MM.1S (cell line): ENCODE measurements at regions not wholly inside any gene's neighbourhood (a gene's known extent, or its start where the extent isn't known, plus 50 kb on each side); places are given as distances from the start of the nearest gene placed in this dataset.
"Not testable (repeated sequence)": the region's sequence is repeated elsewhere in the genome, so short reads cannot be mapped to it uniquely, and the experiment has no call there.

Experiments
- DNase-seq: peaks from one replicate; pipeline ENCODE4 v3.0.0-alpha.2; 2015
- H2AFZ ChIP-seq: fragments of 300-600 bp; sonication (generic); 2 replicates; pipeline ENCODE4 v1.6.0; 2016; ENCODE audit warnings: antibody characterized with exemption, low read length
- H3F3A ChIP-seq: fragments of 300-600 bp; sonication (generic); 2 replicates; pipeline ENCODE4 v1.6.1; 2016; ENCODE audit warnings: mild to moderate bottlenecking, antibody characterized with exemption, low read length, moderate library complexity, mixed read lengths; ENCODE audit not compliant: insufficient read depth
- H3K27ac ChIP-seq: fragments of 300-600 bp; sonication (generic); 2 replicates; pipeline ENCODE4 v1.5.1; 2016; ENCODE audit warnings: mild to moderate bottlenecking, low read length
- H3K27me3 ChIP-seq: fragments of 300-600 bp; sonication (generic); replicated peaks from 2 replicates; pipeline ENCODE4 v1.6.0; 2016; ENCODE audit warnings: low read length; ENCODE audit not compliant: insufficient read depth
- H3K36me3 ChIP-seq: fragments of 300-600 bp; sonication (generic); replicated peaks from 2 replicates; pipeline ENCODE4 v1.6.1; 2016; ENCODE audit warnings: mild to moderate bottlenecking, low read length, mixed read lengths; ENCODE audit not compliant: insufficient read depth
- H3K4me1 ChIP-seq: fragments of 300-600 bp; sonication (generic); 2 replicates; pipeline ENCODE4 v1.6.1; 2016; ENCODE audit warnings: low read length, mixed read lengths
- H3K4me2 ChIP-seq: fragments of 300-600 bp; sonication (generic); 2 replicates; pipeline ENCODE4 v1.6.0; 2016; ENCODE audit warnings: low read depth, low read length
- H3K4me3 ChIP-seq: fragments of 300-600 bp; sonication (generic); 2 replicates; pipeline ENCODE4 v1.5.1; 2016; ENCODE audit warnings: low read length, mixed read lengths
- H3K79me2 ChIP-seq: fragments of 300-600 bp; sonication (generic); 2 replicates; pipeline ENCODE4 v1.6.1; 2016; ENCODE audit warnings: mixed run types, low read length, mixed read lengths
- H3K9ac ChIP-seq: fragments of 300-600 bp; sonication (generic); 2 replicates; pipeline ENCODE4 v1.6.1; 2016; ENCODE audit warnings: low read length, mixed read lengths
- H3K9me2 ChIP-seq: fragments of 300-600 bp; sonication (generic); replicated peaks from 2 replicates; pipeline ENCODE4 v1.6.1; 2016; ENCODE audit warnings: mild to moderate bottlenecking, low read length, mixed read lengths; ENCODE audit not compliant: insufficient read depth
- H3K9me3 ChIP-seq: fragments of 300-600 bp; sonication (generic); replicated peaks from 2 replicates; pipeline ENCODE4 v1.6.1; 2016; ENCODE audit warnings: mild to moderate bottlenecking, low read length, mixed read lengths; ENCODE audit not compliant: insufficient read depth
- H4K20me1 ChIP-seq: fragments of 300-600 bp; sonication (generic); 2 replicates; pipeline ENCODE4 v1.6.1; 2016; ENCODE audit warnings: mild to moderate bottlenecking, low read length, moderate library complexity, mixed read lengths; ENCODE audit not compliant: insufficient read depth
- EZH2 ChIP-seq: fragments of 300-600 bp; sonication (generic); optimal IDR thresholded peaks from 2 replicates; pipeline ENCODE3; 2017; ENCODE audit warnings: low read depth, mild to moderate bottlenecking, antibody characterized with exemption, low read length, mixed read lengths
- EZH2phosphoT487 ChIP-seq: fragments of 300-600 bp; sonication (generic); IDR thresholded peaks from 2 replicates; pipeline ENCODE4 v1.6.1; 2018; ENCODE audit warnings: antibody characterized with exemption, low read length
- TF ChIP-seq, protein P1 (sequence below): fragments of 300-600 bp; sonication (generic); IDR thresholded peaks from 2 replicates; pipeline ENCODE4 v1.5.1; 2016; ENCODE audit warnings: antibody characterized with exemption, low read length, mixed read lengths

DNA sequence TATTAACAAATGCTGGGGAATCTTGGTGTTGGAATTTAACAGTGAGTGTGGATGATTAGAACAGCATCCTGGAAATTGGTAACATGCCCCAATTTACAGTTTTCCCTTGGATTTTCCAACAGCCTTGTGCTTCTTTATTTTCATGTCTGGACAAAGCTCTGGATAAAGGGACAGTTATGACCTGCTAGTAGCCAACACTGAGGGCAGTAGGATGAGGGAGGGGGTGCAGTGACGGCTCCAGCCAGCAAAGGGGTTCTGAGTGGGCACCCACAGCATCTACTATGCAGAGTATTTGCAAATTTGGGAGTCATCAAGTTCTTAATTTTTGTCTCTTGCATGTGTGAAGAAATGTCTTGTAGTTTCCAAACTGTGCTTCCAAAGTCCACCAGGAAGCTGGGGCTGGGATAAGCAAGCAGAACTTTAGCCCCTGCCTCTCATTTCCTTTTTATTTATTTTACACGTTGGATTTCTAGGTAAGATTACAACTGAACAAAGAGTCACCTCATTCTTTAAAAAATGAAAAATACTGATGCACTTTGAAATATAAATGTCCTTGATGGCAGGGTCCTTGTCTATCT, 63.0 kb upstream of the SELENOP start:
- DNase-seq: no peak

DNA sequence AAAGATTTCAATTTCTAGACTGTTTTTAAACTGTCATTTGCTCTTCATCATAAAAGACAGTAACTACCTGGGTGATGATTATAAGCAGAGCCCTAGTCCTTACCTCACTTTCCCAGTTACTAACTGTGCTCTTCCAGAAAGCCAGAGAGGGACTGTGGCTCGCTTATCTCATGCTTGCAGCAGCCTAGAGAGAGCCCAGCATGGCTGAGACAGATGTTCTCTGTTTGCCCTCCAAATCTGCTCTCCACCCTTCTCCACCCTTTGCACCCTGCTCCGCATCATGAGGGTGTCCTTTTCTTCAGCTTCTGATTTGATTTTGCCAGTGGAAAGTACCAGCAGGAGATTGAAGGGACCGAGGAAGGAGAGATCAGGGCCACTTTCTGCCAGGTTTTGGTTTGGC, 61.2 kb upstream of the SELENOP start:
- DNase-seq: no peak
- Histone ChIP-seq H3K27me3 (no peaks in the 10 kb centered on the region), H3K4me1 (no peaks in the 10 kb centered on the region), H3K27ac (no peak overlapping the region), H4K20me1 (no peaks in the 10 kb centered on the region), H3K36me3 (no peaks in the 10 kb centered on the region), H3K4me2 (no peak overlapping the region), H3K79me2 (no peaks in the 10 kb centered on the region), H3K9me3 (no peaks in the 10 kb centered on the region), H3K4me3 (no peak overlapping the region), H3K9me2 (no peaks in the 10 kb centered on the region), H3F3A (no peaks in the 10 kb centered on the region), H3K9ac (no peak overlapping the region), H2AFZ (no peak overlapping the region)
- TF ChIP-seq EZH2phosphoT487: no peak
- TF ChIP-seq EZH2: no peak
- TF ChIP-seq, protein P1, sequence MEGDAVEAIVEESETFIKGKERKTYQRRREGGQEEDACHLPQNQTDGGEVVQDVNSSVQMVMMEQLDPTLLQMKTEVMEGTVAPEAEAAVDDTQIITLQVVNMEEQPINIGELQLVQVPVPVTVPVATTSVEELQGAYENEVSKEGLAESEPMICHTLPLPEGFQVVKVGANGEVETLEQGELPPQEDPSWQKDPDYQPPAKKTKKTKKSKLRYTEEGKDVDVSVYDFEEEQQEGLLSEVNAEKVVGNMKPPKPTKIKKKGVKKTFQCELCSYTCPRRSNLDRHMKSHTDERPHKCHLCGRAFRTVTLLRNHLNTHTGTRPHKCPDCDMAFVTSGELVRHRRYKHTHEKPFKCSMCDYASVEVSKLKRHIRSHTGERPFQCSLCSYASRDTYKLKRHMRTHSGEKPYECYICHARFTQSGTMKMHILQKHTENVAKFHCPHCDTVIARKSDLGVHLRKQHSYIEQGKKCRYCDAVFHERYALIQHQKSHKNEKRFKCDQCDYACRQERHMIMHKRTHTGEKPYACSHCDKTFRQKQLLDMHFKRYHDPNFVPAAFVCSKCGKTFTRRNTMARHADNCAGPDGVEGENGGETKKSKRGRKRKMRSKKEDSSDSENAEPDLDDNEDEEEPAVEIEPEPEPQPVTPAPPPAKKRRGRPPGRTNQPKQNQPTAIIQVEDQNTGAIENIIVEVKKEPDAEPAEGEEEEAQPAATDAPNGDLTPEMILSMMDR: no peak

More for the DNA sequence above, 63.0 kb upstream of the SELENOP start:
- Histone ChIP-seq H3K27me3 (no peaks in the 10 kb centered on the region), H3K9ac (no peak overlapping the region), H3K9me3 (no peaks in the 10 kb centered on the region), H3K36me3 (no peaks in the 10 kb centered on the region), H3K79me2 (no peaks in the 10 kb centered on the region), H3F3A (no peaks in the 10 kb centered on the region), H3K4me2 (no peak overlapping the region), H3K4me1 (no peaks in the 10 kb centered on the region), H3K27ac (no peak overlapping the region), H3K9me2 (no peaks in the 10 kb centered on the region), H3K4me3 (no peak overlapping the region), H2AFZ (no peak overlapping the region), H4K20me1 (no peaks in the 10 kb centered on the region)
- TF ChIP-seq EZH2 (no peak), EZH2phosphoT487 (no peak)
- TF ChIP-seq, protein P1: no peak

DNA sequence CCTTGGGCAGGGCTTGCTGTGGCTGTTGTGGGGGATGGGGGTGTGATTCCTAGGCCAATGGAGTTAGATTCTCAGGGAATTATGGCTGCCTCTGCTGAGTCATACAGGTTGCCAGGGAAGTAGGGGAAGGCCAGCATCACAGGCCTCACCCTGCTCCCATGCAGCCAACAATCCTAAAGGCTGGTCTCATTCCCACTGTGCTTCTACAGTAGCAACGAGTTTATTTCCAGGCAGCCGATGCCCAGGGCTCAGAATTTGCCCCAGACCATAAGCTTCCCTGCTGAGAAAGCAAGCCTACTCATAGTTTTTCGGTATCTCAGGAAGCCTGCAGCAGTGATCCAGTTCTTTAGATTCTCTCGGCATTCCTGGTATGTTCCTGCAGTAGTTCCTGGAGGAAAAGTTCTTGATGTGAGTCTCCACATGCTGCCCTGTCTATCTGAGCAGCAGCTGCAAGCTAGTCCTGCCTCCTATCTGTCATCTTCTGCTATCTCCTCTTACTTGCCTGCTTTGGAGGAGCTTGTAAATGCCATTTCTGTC, 59.3 kb upstream of the SELENOP start:
- Histone ChIP-seq H3K27me3 (no peaks in the 10 kb centered on the region), H3K9me3 (no peaks in the 10 kb centered on the region), H3K4me2 (no peak overlapping the region), H3K9me2 (no peaks in the 10 kb centered on the region), H3K4me1 (no peaks in the 10 kb centered on the region), H4K20me1 (no peaks in the 10 kb centered on the region), H3K9ac (no peak overlapping the region), H2AFZ (no peak overlapping the region), H3K36me3 (no peaks in the 10 kb centered on the region), H3K79me2 (no peaks in the 10 kb centered on the region), H3F3A (no peaks in the 10 kb centered on the region), H3K27ac (no peak overlapping the region), H3K4me3 (no peak overlapping the region)
- DNase-seq: no peak
- no peak for TF ChIP-seq EZH2
- TF ChIP-seq, protein P1: no peak
- TF ChIP-seq EZH2phosphoT487: no peak

DNA sequence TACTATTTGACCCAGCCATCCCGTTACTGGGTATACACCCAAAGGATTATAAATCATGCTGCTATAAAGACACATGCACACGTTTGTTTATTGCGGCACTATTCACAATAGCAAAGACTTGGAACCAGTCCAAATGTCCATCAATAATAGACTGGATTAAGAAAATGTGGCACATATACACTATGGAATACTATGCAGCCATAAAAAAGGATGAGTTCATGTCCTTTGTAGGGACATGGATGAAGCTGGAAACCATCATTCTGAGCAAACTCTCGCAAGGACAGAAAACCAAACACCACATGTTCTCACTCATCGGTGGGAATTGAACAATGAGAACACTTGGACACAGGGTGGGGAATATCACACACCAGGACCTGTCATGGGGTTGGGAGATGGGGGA, 56.7 kb upstream of the SELENOP start:
- not testable (repeated sequence) for H3K4me2 ChIP-seq, H3K27ac ChIP-seq, H3K4me3 ChIP-seq, H3K27me3 ChIP-seq, H3K9me3 ChIP-seq, DNase-seq, H3K4me1 ChIP-seq, H3K79me2 ChIP-seq, H3K9me2 ChIP-seq, H3K36me3 ChIP-seq, H3F3A ChIP-seq, H4K20me1 ChIP-seq, H2AFZ ChIP-seq, H3K9ac ChIP-seq

DNA sequence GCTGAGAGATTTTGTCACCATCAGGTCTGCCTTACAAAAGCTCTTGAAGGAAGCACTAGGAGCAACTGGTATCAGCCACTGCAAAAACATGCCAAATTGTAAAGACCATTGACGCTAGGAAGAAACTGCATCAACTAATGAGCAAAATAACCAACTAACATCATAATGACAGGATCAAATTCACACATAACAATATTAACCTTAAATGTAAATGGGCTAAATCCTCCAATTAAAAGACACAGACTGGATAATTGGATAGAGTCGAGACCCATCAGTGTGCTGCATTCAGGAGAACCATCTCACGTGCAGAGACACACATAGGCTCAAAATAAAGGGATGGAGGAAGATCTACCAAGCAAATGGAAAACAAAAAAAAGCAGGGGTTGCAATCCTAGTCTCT, 53.1 kb upstream of the SELENOP start:
- H4K20me1 ChIP-seq, H3F3A ChIP-seq, H3K9me2 ChIP-seq, H3K4me2 ChIP-seq, DNase-seq, H3K79me2 ChIP-seq, H3K4me3 ChIP-seq, H2AFZ ChIP-seq, H3K9me3 ChIP-seq, H3K27ac ChIP-seq, H3K4me1 ChIP-seq, H3K36me3 ChIP-seq, H3K9ac ChIP-seq, H3K27me3 ChIP-seq: not testable (repeated sequence)
